ENCODE measurements at regions not wholly inside any gene's neighbourhood (a gene's known extent, or its start where the extent isn't known, plus 50 kb on each side); places are given as distances from the start of the nearest gene placed in this dataset.

GRCh38 chr1:13930151-13930550 is 230.2 kb downstream of the PRDM2 start:
- no peaks in the 10 kb centered on the region for H3K9me3 Mint-ChIP-seq
- DNase-seq: peak; percentile 44
- H3K36me3 Mint-ChIP-seq (ENCODE audit: low read depth): no peaks in the 10 kb centered on the region
- no peak overlapping the region for H3K4me3 Mint-ChIP-seq
- CTCF ChIA-PET: interaction anchor here (1.2 to 1.5 kb wide), 2 partner anchors 9 to 25 kb away, joined by 3 to 4 read pairs; no protein-coding TSS in a partner anchor
- no peak overlapping the region for H3K27ac Mint-ChIP-seq
- H3K27me3 Mint-ChIP-seq (ENCODE audit: low read depth): peaks cover 13% of the 10 kb centered on the region
- intact Hi-C loops (cut with micrococcal nuclease): no loop called here
- H3K4me1 Mint-ChIP-seq (ENCODE audit: low read depth): no peaks in the 10 kb centered on the region

GRCh38 chr1:13931226-13931625 is 231.2 kb downstream of the PRDM2 start:
- CTCF ChIA-PET: interaction anchor here (1.5 kb wide), 2 partner anchors 8 to 1116 kb away, joined by 3 to 5 read pairs; no protein-coding TSS in a partner anchor
- peaks cover 6% of the 10 kb centered on the region for H3K27me3 Mint-ChIP-seq (ENCODE audit: low read depth)
- H3K9me3 Mint-ChIP-seq: no peaks in the 10 kb centered on the region
- H3K36me3 Mint-ChIP-seq (ENCODE audit: low read depth): no peaks in the 10 kb centered on the region
- no peak overlapping the region for H3K27ac Mint-ChIP-seq
- intact Hi-C loops (cut with micrococcal nuclease): no loop called here
- H3K4me3 Mint-ChIP-seq: no peak overlapping the region
- H3K4me1 Mint-ChIP-seq (ENCODE audit: low read depth): no peaks in the 10 kb centered on the region
- DNase-seq: no peak

GRCh38 chr1:13935336-13935735 is 235.3 kb downstream of the PRDM2 start:
- H3K9me3 Mint-ChIP-seq: no peaks in the 10 kb centered on the region
- H3K36me3 Mint-ChIP-seq (ENCODE audit: low read depth): no peaks in the 10 kb centered on the region
- intact Hi-C loops (cut with micrococcal nuclease): no loop called here
- H3K27ac Mint-ChIP-seq: no peak overlapping the region
- H3K4me1 Mint-ChIP-seq (ENCODE audit: low read depth): no peaks in the 10 kb centered on the region
- CTCF ChIA-PET: no interaction called here
- no peak for DNase-seq
- H3K27me3 Mint-ChIP-seq (ENCODE audit: low read depth): peaks cover 10% of the 10 kb centered on the region
- no peak overlapping the region for H3K4me3 Mint-ChIP-seq

- Mint-ChIP-seq H3K9me3 (peaks cover 10% of the 10 kb centered on the region), H3K36me3 (ENCODE audit: low read depth) (peaks cover 2% of the 10 kb centered on the region), H3K4me1 (ENCODE audit: low read depth) (no peaks in the 10 kb centered on the region), H3K27ac (no peak overlapping the region), H3K27me3 (ENCODE audit: low read depth) (peaks cover 13% of the 10 kb centered on the region), H3K4me3 (no peak overlapping the region)
- intact Hi-C loops (cut with micrococcal nuclease): no loop called here
- CTCF ChIA-PET: no interaction called here
- no peak for DNase-seq
Measured at GRCh38 chr1:13941315-13941714, 241.3 kb downstream of the PRDM2 start.

GRCh38 chr1:13943055-13943454 is 243.1 kb downstream of the PRDM2 start:
- H3K4me1 Mint-ChIP-seq (ENCODE audit: low read depth): no peaks in the 10 kb centered on the region
- H3K27me3 Mint-ChIP-seq (ENCODE audit: low read depth): peaks cover 9% of the 10 kb centered on the region
- DNase-seq: no peak
- peaks cover 10% of the 10 kb centered on the region for H3K9me3 Mint-ChIP-seq
- CTCF ChIA-PET: interaction anchor here (0.6 kb wide), 2 partner anchors 15 to 148 kb away, joined by 3 read pairs; no protein-coding TSS in a partner anchor
- peaks cover 2% of the 10 kb centered on the region for H3K36me3 Mint-ChIP-seq (ENCODE audit: low read depth)
- H3K4me3 Mint-ChIP-seq: no peak overlapping the region
- no peak overlapping the region for H3K27ac Mint-ChIP-seq
- intact Hi-C loops (cut with micrococcal nuclease): no loop called here

GRCh38 chr1:13945856-13946255 is 245.9 kb downstream of the PRDM2 start:
- Mint-ChIP-seq H3K9me3 (peaks cover 10% of the 10 kb centered on the region), H3K4me3 (no peak overlapping the region), H3K36me3 (ENCODE audit: low read depth) (peaks cover 2% of the 10 kb centered on the region), H3K27ac (no peak overlapping the region), H3K4me1 (ENCODE audit: low read depth) (no peaks in the 10 kb centered on the region), H3K27me3 (ENCODE audit: low read depth) (peaks cover 3% of the 10 kb centered on the region)
- no peak for DNase-seq
- intact Hi-C loops (cut with micrococcal nuclease): no loop called here
- CTCF ChIA-PET: no interaction called here

- Mint-ChIP-seq H3K4me1 (ENCODE audit: low read depth) (no peaks in the 10 kb centered on the region), H3K27me3 (ENCODE audit: low read depth) (no peaks in the 10 kb centered on the region), H3K9me3 (peaks cover 4% of the 10 kb centered on the region), H3K4me3 (no peak overlapping the region), H3K36me3 (ENCODE audit: low read depth) (no peaks in the 10 kb centered on the region), H3K27ac (no peak overlapping the region)
- CTCF ChIA-PET: no interaction called here
- intact Hi-C loops (cut with micrococcal nuclease): no loop called here
- no peak for DNase-seq
Measured at GRCh38 chr1:13947658-13948057, 247.7 kb downstream of the PRDM2 start.

- Mint-ChIP-seq H3K27ac (no peak overlapping the region), H3K9me3 (no peaks in the 10 kb centered on the region), H3K27me3 (ENCODE audit: low read depth) (no peaks in the 10 kb centered on the region), H3K4me1 (ENCODE audit: low read depth) (no peaks in the 10 kb centered on the region), H3K4me3 (no peak overlapping the region), H3K36me3 (ENCODE audit: low read depth) (no peaks in the 10 kb centered on the region)
- intact Hi-C loops (cut with micrococcal nuclease): no loop called here
- CTCF ChIA-PET: no interaction called here
- DNase-seq: no peak
Measured at GRCh38 chr1:13948396-13948795, 248.4 kb downstream of the PRDM2 start.

GRCh38 chr1:13948888-13949391 is 249.0 kb downstream of the PRDM2 start:
- Mint-ChIP-seq H3K4me1 (ENCODE audit: low read depth) (no peaks in the 10 kb centered on the region), H3K9me3 (no peaks in the 10 kb centered on the region), H3K36me3 (ENCODE audit: low read depth) (no peaks in the 10 kb centered on the region), H3K27ac (no peak overlapping the region), H3K4me3 (no peak overlapping the region), H3K27me3 (ENCODE audit: low read depth) (no peaks in the 10 kb centered on the region)
- CTCF ChIA-PET: interaction anchor here (0.8 kb wide), 1 partner anchor 11 kb away, joined by 3 read pairs; no protein-coding TSS in a partner anchor
- no peak for DNase-seq
- intact Hi-C loops (cut with micrococcal nuclease): no loop called here

GRCh38 chr1:13949546-13949945 is 249.6 kb downstream of the PRDM2 start:
- CTCF ChIA-PET: interaction anchor here (0.8 kb wide), 1 partner anchor 10 kb away, joined by 3 read pairs; no protein-coding TSS in a partner anchor
- intact Hi-C loops (cut with micrococcal nuclease): no loop called here
- H3K36me3 Mint-ChIP-seq (ENCODE audit: low read depth): no peaks in the 10 kb centered on the region

GRCh38 chr1:13950637-13951036 is 250.6 kb downstream of the PRDM2 start:
- Mint-ChIP-seq H3K4me1 (ENCODE audit: low read depth) (no peaks in the 10 kb centered on the region), H3K4me3 (no peak overlapping the region), H3K36me3 (ENCODE audit: low read depth) (no peaks in the 10 kb centered on the region), H3K9me3 (no peaks in the 10 kb centered on the region), H3K27me3 (ENCODE audit: low read depth) (no peaks in the 10 kb centered on the region), H3K27ac (no peak overlapping the region)
- CTCF ChIA-PET: no interaction called here
- intact Hi-C loops (cut with micrococcal nuclease): no loop called here
- no peak for DNase-seq

More at GRCh38 chr1:13949546-13949945, 249.6 kb downstream of the PRDM2 start:
- Mint-ChIP-seq H3K4me3 (no peak overlapping the region), H3K9me3 (no peaks in the 10 kb centered on the region), H3K27ac (no peak overlapping the region), H3K4me1 (ENCODE audit: low read depth) (no peaks in the 10 kb centered on the region), H3K27me3 (ENCODE audit: low read depth) (no peaks in the 10 kb centered on the region)
- no peak for DNase-seq

- DNase-seq: no peak
- intact Hi-C loops (cut with micrococcal nuclease): no loop called here
- Mint-ChIP-seq H3K27me3 (ENCODE audit: low read depth) (no peaks in the 10 kb centered on the region), H3K4me3 (no peak overlapping the region), H3K27ac (no peak overlapping the region), H3K4me1 (ENCODE audit: low read depth) (no peaks in the 10 kb centered on the region), H3K9me3 (no peaks in the 10 kb centered on the region), H3K36me3 (ENCODE audit: low read depth) (no peaks in the 10 kb centered on the region)
- CTCF ChIA-PET: interaction anchor here (1.0 kb wide), 1 partner anchor 197 kb away, joined by 3 read pairs; no protein-coding TSS in a partner anchor
Measured at GRCh38 chr1:13951793-13952751, 252.1 kb downstream of the PRDM2 start.

- Mint-ChIP-seq H3K9me3 (no peaks in the 10 kb centered on the region), H3K4me1 (ENCODE audit: low read depth) (no peaks in the 10 kb centered on the region), H3K36me3 (ENCODE audit: low read depth) (no peaks in the 10 kb centered on the region), H3K4me3 (no peak overlapping the region), H3K27me3 (ENCODE audit: low read depth) (no peaks in the 10 kb centered on the region), H3K27ac (no peak overlapping the region)
- intact Hi-C loops (cut with micrococcal nuclease): no loop called here
- CTCF ChIA-PET: no interaction called here
- no peak for DNase-seq
Measured at GRCh38 chr1:13952985-13953384, 253.0 kb downstream of the PRDM2 start.

Data from activated naive CD4-positive, alpha-beta T cell treated with anti-CD3 and anti-CD28 coated beads for 36 hours (primary cell).